Trophoblast cell (in vitro differentiated cells and primary cell): ENCODE measurements at regions not wholly inside any gene's neighbourhood (a gene's known extent, or its start where the extent isn't known, plus 50 kb on each side); places are given as distances from the start of the nearest gene placed in this dataset.
"Not testable (repeated sequence)": the region's sequence is repeated elsewhere in the genome, so short reads cannot be mapped to it uniquely, and the experiment has no call there.

ENCODE experiments used
- DNase-seq, 2 donors: peaks; one replicate each; pipeline ENCODE4 v3.0.0-alpha.2; 2016
- H2AFZ ChIP-seq: 2 replicates; pipeline ENCODE4 v1.6.1; 2013; ENCODE audit warnings: low read length, moderate library complexity, mild to moderate bottlenecking; ENCODE audit not compliant: insufficient read depth, poor library complexity
- H2AK5ac ChIP-seq: 2 replicates; pipeline ENCODE4 v1.6.1; 2013; ENCODE audit warnings: mild to moderate bottlenecking, low read length
- H2BK120ac ChIP-seq: 2 replicates; pipeline ENCODE4 v1.6.1; 2013; ENCODE audit warnings: low read length, mild to moderate bottlenecking, moderate library complexity; ENCODE audit not compliant: insufficient read depth, poor library complexity
- H2BK12ac ChIP-seq: 2 replicates; pipeline ENCODE4 v1.6.1; 2013; ENCODE audit warnings: mild to moderate bottlenecking, low read length, moderate library complexity
- H2BK5ac ChIP-seq: 2 replicates; pipeline ENCODE4 v1.6.1; 2013; ENCODE audit warnings: low read length, low read depth, moderate library complexity, mild to moderate bottlenecking; ENCODE audit not compliant: poor library complexity
- H3K14ac ChIP-seq: 2 replicates; pipeline ENCODE4 v1.6.1; 2013; ENCODE audit warnings: mild to moderate bottlenecking, low read length
- H3K18ac ChIP-seq: 2 replicates; pipeline ENCODE4 v1.6.1; 2013; ENCODE audit warnings: mild to moderate bottlenecking, low read length
- H3K23ac ChIP-seq: 2 replicates; pipeline ENCODE4 v1.6.1; 2013; ENCODE audit warnings: low read length
- H3K27ac ChIP-seq: 2 replicates; pipeline ENCODE4 v1.5.1; 2013; ENCODE audit warnings: low read depth, mild to moderate bottlenecking, inconsistent platforms, low read length, moderate library complexity
- H3K27me3 ChIP-seq: 2 replicates; pipeline ENCODE4 v1.6.1; 2013; ENCODE audit warnings: inconsistent platforms, mild to moderate bottlenecking, low read length, moderate library complexity; ENCODE audit not compliant: insufficient read depth
- H3K36me3 ChIP-seq, 2 experiments: 1 replicate in 1 of 2; 2 replicates in 1 of 2; pipeline ENCODE4 v1.6.1; 2013; ENCODE audit warnings: low read length in 2 of 2, mild to moderate bottlenecking in 2 of 2, moderate library complexity in 1 of 2; ENCODE audit not compliant: insufficient read depth in 2 of 2, control insufficient read depth in 1 of 2
- H3K4ac ChIP-seq: 2 replicates; pipeline ENCODE4 v1.6.1; 2013; ENCODE audit warnings: low read depth, mild to moderate bottlenecking, low read length, moderate library complexity
- H3K4me1 ChIP-seq, 2 experiments: 1 replicate in 1 of 2; 2 replicates in 1 of 2; pipeline ENCODE4 v1.6.1; 2013; ENCODE audit warnings: low read length in 2 of 2, mild to moderate bottlenecking in 2 of 2, moderate library complexity in 1 of 2; ENCODE audit not compliant: insufficient read depth in 2 of 2, control insufficient read depth in 1 of 2
- H3K4me2 ChIP-seq: 2 replicates; pipeline ENCODE4 v1.6.1; 2013; ENCODE audit warnings: inconsistent platforms, mild to moderate bottlenecking, low read length, moderate library complexity
- H3K4me3 ChIP-seq: 2 replicates; pipeline ENCODE4 v1.5.1; 2013; ENCODE audit warnings: mild to moderate bottlenecking, low read depth, low read length, inconsistent platforms
- H3K79me1 ChIP-seq: one replicate; pipeline ENCODE4 v1.6.1; 2013; ENCODE audit warnings: low read length
- H3K79me2 ChIP-seq: 2 replicates; pipeline ENCODE4 v1.6.1; 2013; ENCODE audit warnings: low read length, mild to moderate bottlenecking; ENCODE audit not compliant: control insufficient read depth, insufficient read depth, poor library complexity
- H3K9ac ChIP-seq: 2 replicates; pipeline ENCODE4 v1.6.1; 2013; ENCODE audit warnings: mild to moderate bottlenecking, low read length
- H3K9me3 ChIP-seq: 2 replicates; pipeline ENCODE4 v1.6.1; 2013; ENCODE audit warnings: low read depth, mild to moderate bottlenecking, control low read depth, inconsistent platforms, low read length; ENCODE audit not compliant: insufficient read depth
- H4K12ac ChIP-seq: 2 replicates; pipeline ENCODE4 v1.6.1; 2013; ENCODE audit warnings: low read depth, mild to moderate bottlenecking, low read length, moderate library complexity
- H4K8ac ChIP-seq: 2 replicates; pipeline ENCODE4 v1.6.1; 2013; ENCODE audit warnings: low read depth, mild to moderate bottlenecking, low read length, moderate library complexity
- H4K91ac ChIP-seq: one replicate; pipeline ENCODE4 v1.6.1; 2013; ENCODE audit warnings: low read depth, mild to moderate bottlenecking, low read length, moderate library complexity
- WGBS: extraction: QIAGEN DNeasy Blood & Tissue Kit; methylation state at CpG from one replicate; pipeline ENCODE4 v1.1.7; 2013; ENCODE audit warnings: missing lambda C conversion rate; ENCODE audit not compliant: insufficient read length, insufficient coverage; ENCODE audit errors: extremely low coverage; 5-methylcytosine and 5-hydroxymethylcytosine counted together

DNA sequence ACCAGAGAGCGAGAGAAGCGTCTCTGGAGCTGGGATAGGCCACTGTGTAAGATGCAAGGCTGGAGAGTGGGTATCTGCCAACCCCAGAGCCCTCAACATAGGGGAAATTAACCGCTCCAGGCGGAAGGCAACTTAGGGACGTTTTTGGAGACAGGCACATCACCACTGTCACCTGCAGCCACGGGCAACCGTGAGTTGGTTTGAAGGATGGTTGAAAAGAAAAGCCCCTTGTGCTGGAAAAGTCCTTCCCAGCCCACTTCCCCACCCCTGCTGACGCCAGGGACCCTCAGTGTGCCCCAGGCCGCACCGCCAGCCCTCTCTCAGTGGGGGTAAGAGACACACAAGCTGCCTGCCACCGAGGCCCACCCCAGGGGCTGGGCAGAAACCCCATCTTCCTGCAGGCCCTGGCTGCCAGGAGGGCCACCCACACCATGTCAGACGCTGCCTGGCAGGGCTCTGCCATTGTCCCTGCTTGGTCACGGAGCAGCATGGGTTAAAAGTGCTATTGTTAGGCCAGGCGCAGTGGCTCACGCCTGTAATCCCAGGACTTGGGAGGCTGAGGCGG lies 139.4 kb downstream of the NPIPB11 start:
- H4K12ac ChIP-seq, H2BK120ac ChIP-seq, H2BK5ac ChIP-seq, H3K36me3 ChIP-seq, H3K27ac ChIP-seq, H3K9ac ChIP-seq, H3K18ac ChIP-seq, H3K4me2 ChIP-seq, H2AFZ ChIP-seq, H3K27me3 ChIP-seq, H3K4ac ChIP-seq, H3K4me3 ChIP-seq, H4K91ac ChIP-seq, H4K8ac ChIP-seq, H3K79me2 ChIP-seq, H3K23ac ChIP-seq, DNase-seq, H3K9me3 ChIP-seq, H3K79me1 ChIP-seq: not testable (repeated sequence)
- Histone ChIP-seq H2BK12ac (peak overlapping the region; percentile 96), H3K14ac (peak overlapping the region; percentile 44), H2AK5ac (peak overlapping the region; percentile 92), H3K4me1 (peaks cover 7 to 13% of the 10 kb centered on the region in 2 experiments)
- no CpG with 5 or more reads among the region's 16 CpGs for WGBS

GRCh38 chr16:29266612-29267011 lies 139.9 kb downstream of the NPIPB11 start:
- not testable (repeated sequence) for H4K91ac ChIP-seq, H2BK120ac ChIP-seq, H3K4ac ChIP-seq, H4K12ac ChIP-seq, H3K4me3 ChIP-seq, H3K18ac ChIP-seq, H3K4me2 ChIP-seq, H4K8ac ChIP-seq, H3K27ac ChIP-seq, H2AK5ac ChIP-seq, H3K27me3 ChIP-seq, H3K36me3 ChIP-seq, DNase-seq, H2AFZ ChIP-seq, H3K23ac ChIP-seq, H3K14ac ChIP-seq, H2BK12ac ChIP-seq, H2BK5ac ChIP-seq, H3K9ac ChIP-seq, H3K79me1 ChIP-seq, H3K9me3 ChIP-seq, H3K79me2 ChIP-seq
- WGBS, result no CpG with 5 or more reads among the region's 7 CpGs
- peaks cover 7 to 13% of the 10 kb centered on the region in 2 experiments for H3K4me1 ChIP-seq

GRCh38 chr16:29265255-29265853 lies 141.2 kb downstream of the NPIPB11 start:
- not testable (repeated sequence) for H4K8ac ChIP-seq, H2BK120ac ChIP-seq, H3K27ac ChIP-seq, H2AK5ac ChIP-seq, H3K18ac ChIP-seq, H3K4ac ChIP-seq, H3K36me3 ChIP-seq, H3K4me2 ChIP-seq, H3K9me3 ChIP-seq, H2AFZ ChIP-seq, H3K14ac ChIP-seq, H4K12ac ChIP-seq, H3K9ac ChIP-seq, H3K27me3 ChIP-seq, H3K4me3 ChIP-seq, H2BK12ac ChIP-seq, H3K79me2 ChIP-seq, H2BK5ac ChIP-seq, H4K91ac ChIP-seq, H3K79me1 ChIP-seq, H3K23ac ChIP-seq
- no CpG with 5 or more reads among the region's 9 CpGs for WGBS
- peaks cover 7 to 14% of the 10 kb centered on the region in 2 experiments for H3K4me1 ChIP-seq
- DNase-seq, result peak; percentile 54 to 61

DNA sequence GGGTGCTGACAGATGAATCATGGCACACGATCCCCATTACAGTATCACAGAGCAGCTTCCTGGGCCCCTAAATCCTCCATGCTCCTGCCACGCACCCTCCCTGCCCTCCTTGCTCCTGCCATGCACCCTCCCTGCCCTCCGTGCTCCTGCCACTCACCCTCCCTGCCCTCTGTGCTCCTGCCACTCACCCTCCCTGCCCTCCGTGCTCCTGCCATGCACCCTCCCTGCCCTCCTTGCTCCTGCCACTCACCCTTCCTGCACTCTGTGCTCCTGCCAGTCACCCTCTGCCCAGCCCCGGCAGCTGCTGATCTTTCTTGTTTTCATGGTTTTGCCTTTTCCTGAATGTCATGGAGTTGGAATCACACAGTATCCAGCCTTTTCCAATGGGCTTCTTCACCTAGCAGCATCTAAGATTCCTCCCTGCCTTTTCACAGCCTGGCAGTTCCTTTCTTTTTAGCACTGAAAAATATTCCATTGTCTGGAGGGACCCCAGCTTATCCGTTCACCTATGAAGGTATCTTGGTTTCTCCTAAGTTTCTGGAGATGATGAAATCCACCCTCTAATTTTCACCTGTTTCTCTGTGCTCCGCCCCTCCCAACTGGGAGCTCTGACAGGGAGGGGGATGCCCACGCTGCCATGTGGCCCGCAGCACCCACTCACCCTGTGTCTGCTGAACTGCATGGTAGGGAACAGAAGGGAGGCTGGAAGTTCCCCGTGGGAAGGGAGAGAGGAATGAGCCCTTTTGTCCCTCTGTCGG lies 142.3 kb downstream of the NPIPB11 start:
- H3K4me3 ChIP-seq, H3K4ac ChIP-seq, DNase-seq, H2AK5ac ChIP-seq, H3K27me3 ChIP-seq, H3K36me3 ChIP-seq, H2BK5ac ChIP-seq, H4K12ac ChIP-seq, H3K4me2 ChIP-seq, H3K23ac ChIP-seq, H2AFZ ChIP-seq, H3K18ac ChIP-seq, H3K9ac ChIP-seq, H3K14ac ChIP-seq, H2BK120ac ChIP-seq, H3K9me3 ChIP-seq, H3K79me1 ChIP-seq, H4K8ac ChIP-seq, H3K79me2 ChIP-seq: not testable (repeated sequence)
- Histone ChIP-seq H4K91ac (peak overlapping the region; percentile 54), H3K4me1 (peaks cover 7 to 14% of the 10 kb centered on the region in 2 experiments), H2BK12ac (peak overlapping the region; percentile 77), H3K27ac (peak overlapping the region; percentile 17)
- WGBS, result no CpG with 5 or more reads among the region's 11 CpGs
